ENCODE measurements at regions not wholly inside any gene's neighbourhood (a gene's known extent, or its start where the extent isn't known, plus 50 kb on each side); places are given as distances from the start of the nearest gene placed in this dataset.

GRCh38 chr2:144124882-144125281 is 395.0 kb downstream of the ZEB2 start:
- no peak overlapping the region for H2BK15ac ChIP-seq (ENCODE audit: low read depth, low read length)
- H2BK5ac ChIP-seq (ENCODE audit: insufficient read length, low read length) = no peak overlapping the region
- H3K4me2 ChIP-seq (ENCODE audit: insufficient read depth, insufficient read length, low read length) = no peak overlapping the region
- no peak overlapping the region for H3K27ac ChIP-seq (ENCODE audit: insufficient read length, low read depth, low read length)
- H3K4ac ChIP-seq (ENCODE audit: low read depth, low read length) = no peak overlapping the region
- Mint-ChIP-seq H3K9me3 (no peaks in the 10 kb centered on the region), H3K27ac (no peak overlapping the region), H3K4me1 (no peaks in the 10 kb centered on the region), H3K4me3 (no peak overlapping the region), H3K27me3 (ENCODE audit: low read depth) (no peaks in the 10 kb centered on the region), H3K36me3 (ENCODE audit: insufficient read depth in 1 of 3, low read depth in 3 of 3) (no peaks in the 10 kb centered on the region)
- DNase-seq = no peak
- no peak overlapping the region for H4K8ac ChIP-seq (replicated peaks; ENCODE audit: insufficient read length, low read depth, low read length)
- H2BK120ac ChIP-seq (ENCODE audit: low read depth, low read length, poor library complexity, severe bottlenecking) = no peak overlapping the region
- no peaks in the 10 kb centered on the region for H3K27me3 ChIP-seq (ENCODE audit: insufficient read depth, low read length)
- H3K79me1 ChIP-seq (ENCODE audit: insufficient read depth, low read depth, low read length, poor library complexity, severe bottlenecking) = no peaks in the 10 kb centered on the region
- H2BK12ac ChIP-seq (ENCODE audit: insufficient read length, low read depth, low read length) = no peak overlapping the region
- WGBS (ENCODE audit: extremely low coverage, insufficient read length, low lambda C conversion rate) = no CpG with 5 or more reads among the region's 4 CpGs
- no peaks in the 10 kb centered on the region for H3K9me3 ChIP-seq (ENCODE audit: control insufficient read depth, low read depth, low read length)
- no peak overlapping the region for H3K9ac ChIP-seq (ENCODE audit: extremely low read depth, insufficient read length, low read length)
- H3K18ac ChIP-seq (ENCODE audit: insufficient read length, low read depth, low read length) = no peak overlapping the region
- H3K23ac ChIP-seq (ENCODE audit: insufficient read length, low read depth, low read length) = no peak overlapping the region
- no peak for TF ChIP-seq CTCF (conservative IDR thresholded peaks at IDR 0.05)
- no peak overlapping the region for H3T11ph ChIP-seq (ENCODE audit: low read length)
- H3K14ac ChIP-seq (ENCODE audit: insufficient read depth, low read length) = no peak overlapping the region
- no peak overlapping the region for H4K5ac ChIP-seq (ENCODE audit: insufficient read length, low read depth, low read length)
- H4K20me1 ChIP-seq (ENCODE audit: control insufficient read depth, insufficient read depth, insufficient read length) = no peaks in the 10 kb centered on the region
- H3K4me1 ChIP-seq (ENCODE audit: insufficient read depth, low read length) = no peaks in the 10 kb centered on the region
- H2BK20ac ChIP-seq (ENCODE audit: low read depth, low read length, poor library complexity, severe bottlenecking) = no peak overlapping the region
- no peak overlapping the region for H4K91ac ChIP-seq (ENCODE audit: insufficient read length, low read depth, low read length)
- H3K23me2 ChIP-seq (ENCODE audit: insufficient read length, low read depth, low read length, poor library complexity, severe bottlenecking) = no peaks in the 10 kb centered on the region
- no peaks in the 10 kb centered on the region for H3K79me2 ChIP-seq (ENCODE audit: insufficient read depth, low read length)
- H2AK5ac ChIP-seq (ENCODE audit: insufficient read length, low read length) = no peak overlapping the region
- no peak overlapping the region for H2AFZ ChIP-seq (ENCODE audit: low read length)
- H3K56ac ChIP-seq (ENCODE audit: insufficient read length, low read depth, low read length) = no peak overlapping the region

Measured in H9 (cell line).